ENCODE measurements at regions not wholly inside any gene's neighbourhood (a gene's known extent, or its start where the extent isn't known, plus 50 kb on each side); places are given as distances from the start of the nearest gene placed in this dataset.

DNA sequence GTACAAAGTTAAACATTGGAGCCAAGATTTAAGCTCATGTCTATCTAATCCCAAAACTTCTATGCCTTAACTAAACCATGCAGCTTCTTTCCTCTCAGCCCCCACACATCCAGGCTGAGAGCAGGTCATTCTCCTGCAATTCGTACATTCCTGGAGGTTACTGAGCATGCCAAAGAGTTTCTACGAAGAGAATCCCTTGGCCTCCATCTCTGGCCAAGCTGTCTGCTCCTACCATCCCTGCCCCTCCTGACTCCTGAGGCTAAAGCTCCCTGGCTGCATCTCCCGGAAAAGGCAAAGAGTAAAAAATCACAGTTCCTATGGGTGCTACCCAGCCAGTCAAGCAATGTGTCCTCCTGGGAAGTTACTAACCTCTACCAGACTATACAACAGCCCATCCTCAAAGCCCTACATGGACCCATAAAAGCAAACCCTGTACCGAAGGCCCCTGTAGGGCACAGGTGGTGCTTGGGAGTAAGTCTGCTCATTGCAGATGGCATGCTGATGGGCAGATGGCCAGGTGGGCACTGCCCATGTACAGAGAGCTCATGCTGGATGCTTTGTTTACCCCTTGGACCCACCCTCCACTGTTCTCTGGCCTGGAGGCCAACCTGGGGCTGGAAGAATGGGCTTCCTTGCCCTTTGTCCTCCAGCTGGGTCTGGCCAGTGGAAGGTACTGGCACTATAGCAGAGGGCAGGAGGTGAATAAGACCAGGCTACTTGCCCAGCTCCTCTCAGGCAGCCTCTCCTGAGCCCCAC, 99.5 kb downstream of the TTC32 start:
- Histone ChIP-seq H3K27ac (no peak overlapping the region), H3K4me1 (no peaks in the 10 kb centered on the region), H3K27me3 (no peaks in the 10 kb centered on the region), H3K4me3 (replicated peaks in 1 of 3) (no peak overlapping the region), H3K36me3 (no peaks in the 10 kb centered on the region), H3K9me3 (no peaks in the 10 kb centered on the region)
- WGBS, 2 donors, result 76 to 78% methylated on average over 4 of the region's 4 CpGs
- intact Hi-C loops (cut with DNase I), result no loop called here
- no peak for DNase-seq
- TF ChIP-seq, protein P1, sequence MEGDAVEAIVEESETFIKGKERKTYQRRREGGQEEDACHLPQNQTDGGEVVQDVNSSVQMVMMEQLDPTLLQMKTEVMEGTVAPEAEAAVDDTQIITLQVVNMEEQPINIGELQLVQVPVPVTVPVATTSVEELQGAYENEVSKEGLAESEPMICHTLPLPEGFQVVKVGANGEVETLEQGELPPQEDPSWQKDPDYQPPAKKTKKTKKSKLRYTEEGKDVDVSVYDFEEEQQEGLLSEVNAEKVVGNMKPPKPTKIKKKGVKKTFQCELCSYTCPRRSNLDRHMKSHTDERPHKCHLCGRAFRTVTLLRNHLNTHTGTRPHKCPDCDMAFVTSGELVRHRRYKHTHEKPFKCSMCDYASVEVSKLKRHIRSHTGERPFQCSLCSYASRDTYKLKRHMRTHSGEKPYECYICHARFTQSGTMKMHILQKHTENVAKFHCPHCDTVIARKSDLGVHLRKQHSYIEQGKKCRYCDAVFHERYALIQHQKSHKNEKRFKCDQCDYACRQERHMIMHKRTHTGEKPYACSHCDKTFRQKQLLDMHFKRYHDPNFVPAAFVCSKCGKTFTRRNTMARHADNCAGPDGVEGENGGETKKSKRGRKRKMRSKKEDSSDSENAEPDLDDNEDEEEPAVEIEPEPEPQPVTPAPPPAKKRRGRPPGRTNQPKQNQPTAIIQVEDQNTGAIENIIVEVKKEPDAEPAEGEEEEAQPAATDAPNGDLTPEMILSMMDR (IDR thresholded peaks at IDR 0.05), result no peak
- no peak for TF ChIP-seq POLR2A (IDR thresholded peaks at IDR 0.05)

DNA sequence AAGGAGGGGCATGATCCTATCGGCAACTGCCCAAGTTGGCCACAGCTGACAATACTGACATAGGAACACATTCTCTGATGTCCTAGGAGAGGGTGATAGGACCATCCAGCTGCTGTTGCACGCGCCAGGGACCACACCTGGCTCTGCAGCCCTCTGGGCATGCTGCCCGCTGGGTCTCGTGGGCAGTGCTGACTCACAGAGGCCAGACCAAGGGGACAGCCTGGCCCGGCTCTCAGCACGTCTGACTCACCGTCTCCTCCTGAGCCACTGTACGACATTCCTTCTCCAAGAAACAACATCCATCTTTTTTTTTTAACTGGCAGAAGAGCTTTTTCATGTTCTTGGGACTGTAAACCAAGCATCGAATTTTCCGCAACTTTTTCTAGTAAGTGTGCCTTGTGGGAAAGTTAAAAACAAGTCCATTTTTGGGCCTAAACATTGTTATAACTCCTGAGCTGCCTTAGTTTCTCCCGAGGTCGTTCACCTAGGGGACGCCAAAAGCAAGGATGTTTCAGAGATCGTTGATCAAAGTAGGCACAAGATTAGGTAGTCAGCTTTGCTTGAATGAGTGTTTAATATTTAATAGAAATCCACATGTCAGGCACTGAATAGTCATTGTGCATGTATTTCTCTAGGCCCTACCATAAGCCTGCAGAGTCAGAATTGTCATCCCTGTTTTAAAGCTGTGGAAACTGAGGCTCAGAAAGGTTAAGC, 100.3 kb downstream of the TTC32 start:
- Histone ChIP-seq H3K4me3 (replicated peaks in 1 of 3) (no peak overlapping the region), H3K27me3 (no peaks in the 10 kb centered on the region), H3K4me1 (no peaks in the 10 kb centered on the region), H3K36me3 (no peaks in the 10 kb centered on the region), H3K27ac (no peak overlapping the region), H3K9me3 (no peaks in the 10 kb centered on the region)
- peak; percentile 42 to 71 for DNase-seq
- intact Hi-C loops (cut with DNase I), result no loop called here
- WGBS, 2 donors, result 71 to 73% methylated on average over 15 of the region's 15 CpGs
- TF ChIP-seq POLR2A (IDR thresholded peaks at IDR 0.05), result no peak
- TF ChIP-seq, protein P1 (IDR thresholded peaks at IDR 0.05), result no peak

DNA sequence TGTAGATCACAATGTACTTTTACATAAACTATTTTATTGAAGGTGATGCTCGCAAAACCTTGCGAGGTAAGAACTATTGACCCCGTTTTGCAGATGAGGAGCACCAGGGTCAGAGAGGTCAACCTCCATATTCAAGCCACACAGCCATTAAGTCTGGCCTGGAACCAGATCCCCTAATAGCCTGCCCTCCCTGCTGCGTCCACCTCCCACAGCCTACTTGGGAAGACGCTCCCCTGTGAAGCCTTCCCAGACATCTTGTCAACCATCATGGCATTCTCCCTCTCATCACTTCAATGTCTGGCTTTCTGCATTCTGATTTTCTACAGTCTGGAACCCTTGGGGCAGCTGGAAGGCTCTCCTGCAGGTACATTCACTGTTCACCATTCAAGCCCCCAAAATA, 101.0 kb downstream of the TTC32 start:
- H3K27ac ChIP-seq, result no peak overlapping the region
- 91 to 96% methylated on average over 5 of the region's 5 CpGs for WGBS, 2 donors
- TF ChIP-seq POLR2A (IDR thresholded peaks at IDR 0.05), result no peak
- TF ChIP-seq, protein P1 (IDR thresholded peaks at IDR 0.05), result no peak
- no peak overlapping the region for H3K4me3 ChIP-seq (replicated peaks in 1 of 3)
- H3K9me3 ChIP-seq, result no peaks in the 10 kb centered on the region
- intact Hi-C loops (cut with DNase I), result no loop called here
- no peaks in the 10 kb centered on the region for H3K27me3 ChIP-seq
- H3K4me1 ChIP-seq, result no peaks in the 10 kb centered on the region
- H3K36me3 ChIP-seq, result no peaks in the 10 kb centered on the region
- DNase-seq, result no peak

DNA sequence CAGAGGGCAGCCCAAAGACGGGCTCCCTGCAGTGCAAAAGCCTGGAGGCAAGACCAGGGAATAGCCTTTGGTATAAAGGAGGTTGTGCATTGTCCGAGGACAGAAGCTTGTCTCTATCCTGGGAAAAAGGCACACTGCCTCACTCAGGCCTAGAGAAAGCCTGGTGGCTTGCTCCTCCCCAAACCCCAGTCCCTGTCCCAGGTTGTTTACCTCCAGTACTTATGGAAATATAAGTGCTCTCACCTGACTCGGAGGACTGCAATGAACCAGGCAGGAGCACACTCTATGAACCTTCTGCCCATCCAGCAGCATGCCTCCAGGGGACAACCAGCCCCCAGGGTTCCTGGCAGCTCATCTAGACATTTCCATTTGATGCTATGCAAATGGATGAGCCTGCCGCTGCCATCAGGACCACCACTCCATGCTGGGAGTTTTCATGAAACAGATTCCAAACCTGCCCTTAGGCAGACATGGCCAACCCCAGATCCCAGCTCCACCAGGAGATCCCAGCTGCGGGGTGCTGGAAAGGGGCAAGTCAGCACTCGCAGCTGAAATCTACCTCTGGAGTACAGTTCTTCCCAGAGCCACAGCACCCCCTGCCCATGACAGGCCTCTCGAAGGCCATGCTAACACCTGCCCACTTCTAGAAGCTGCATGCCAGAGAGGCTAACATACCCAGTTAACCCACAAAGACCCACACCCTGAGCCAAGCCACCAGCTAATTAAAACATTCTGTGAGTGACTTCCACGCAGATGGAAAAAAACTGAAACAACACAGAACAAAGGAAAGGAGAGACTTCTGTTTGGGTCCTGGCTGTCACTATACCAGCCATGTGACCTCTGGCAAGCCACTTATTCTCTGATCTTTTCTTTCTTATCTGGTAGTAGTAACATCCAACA, 101.7 kb downstream of the TTC32 start:
- no peaks in the 10 kb centered on the region for H3K4me1 ChIP-seq
- no peaks in the 10 kb centered on the region for H3K9me3 ChIP-seq
- H3K36me3 ChIP-seq, result no peaks in the 10 kb centered on the region
- H3K27ac ChIP-seq, result no peak overlapping the region
- TF ChIP-seq, protein P1 (IDR thresholded peaks at IDR 0.05), result no peak
- TF ChIP-seq POLR2A (IDR thresholded peaks at IDR 0.05), result no peak
- intact Hi-C loops (cut with DNase I), result no loop called here
- DNase-seq, result no peak
- H3K27me3 ChIP-seq, result no peaks in the 10 kb centered on the region
- WGBS, 2 donors, result 81 to 82% methylated on average over 4 to 8 of the region's 8 CpGs
- H3K4me3 ChIP-seq (replicated peaks in 1 of 3), result no peak overlapping the region
